Effector memory CD8-positive, alpha-beta T cell (primary cell): ENCODE measurements at regions not wholly inside any gene's neighbourhood (a gene's known extent, or its start where the extent isn't known, plus 50 kb on each side); places are given as distances from the start of the nearest gene placed in this dataset.
A peak's percentile ranks its signal among the peaks of the same experiment; 100 is the strongest.

Experiments used
- ATAC-seq: fragments of 150-1000 bp; cut with Tn5 transposase; replicated peaks from 2 replicates; pipeline ENCODE4 v1.10.0; 2021; ENCODE audit warnings: mild to moderate bottlenecking, moderate library complexity
- DNase-seq, 3 experiments: peaks; one replicate each; pipeline ENCODE4 v3.0.0; 2021
- H3K27ac Mint-ChIP-seq, 2 donors: one replicate each; pipeline ENCODE4 v1.8.0; 2022; ENCODE audit warnings: mild to moderate bottlenecking in 2 of 2, mixed read lengths in 2 of 2, moderate library complexity in 2 of 2
- H3K27me3 Mint-ChIP-seq, 2 donors: one replicate each; pipeline ENCODE4 v1.8.0; 2022; ENCODE audit warnings: mixed read lengths in 2 of 2
- H3K36me3 Mint-ChIP-seq: one replicate; pipeline ENCODE4 v1.8.0; 2022; ENCODE audit warnings: mild to moderate bottlenecking, moderate library complexity, mixed read lengths; ENCODE audit not compliant: insufficient read depth
- H3K4me1 Mint-ChIP-seq, 2 donors: one replicate each; pipeline ENCODE4 v1.8.0; 2022; ENCODE audit warnings: low read depth in 2 of 2, mixed read lengths in 2 of 2
- H3K4me3 Mint-ChIP-seq, 2 donors: one replicate each; pipeline ENCODE4 v1.8.0; 2022; ENCODE audit warnings: mild to moderate bottlenecking in 2 of 2, mixed read lengths in 2 of 2, moderate library complexity in 2 of 2
- H3K9me3 Mint-ChIP-seq, 2 donors: one replicate each; pipeline ENCODE4 v1.8.0; 2022; ENCODE audit warnings: mixed read lengths in 2 of 2

- no peak overlapping the region for H3K4me3 Mint-ChIP-seq
- H3K27ac Mint-ChIP-seq: no peak overlapping the region
- ATAC-seq (no peak), DNase-seq (no peak)
- H3K36me3 Mint-ChIP-seq: no peaks in the 10 kb centered on the region
- H3K27me3 Mint-ChIP-seq: peaks cover 28 to 58% of the 10 kb centered on the region in 2 donors
- no peaks in the 10 kb centered on the region for H3K9me3 Mint-ChIP-seq
- no peaks in the 10 kb centered on the region for H3K4me1 Mint-ChIP-seq
Observed at GRCh38 chr1:229781453-229781852, 155.4 kb downstream of the URB2 start.

GRCh38 chr1:229782469-229782868, 156.4 kb downstream of the URB2 start:
- ATAC-seq: no peak
- no peak for DNase-seq
- Mint-ChIP-seq H3K4me3 (no peak overlapping the region), H3K4me1 (no peaks in the 10 kb centered on the region), H3K27ac (no peak overlapping the region), H3K36me3 (no peaks in the 10 kb centered on the region), H3K27me3 (peaks cover 36 to 66% of the 10 kb centered on the region in 2 donors), H3K9me3 (no peaks in the 10 kb centered on the region)

- H3K27me3 Mint-ChIP-seq: peaks cover 52 to 53% of the 10 kb centered on the region in 2 donors
- no peaks in the 10 kb centered on the region for H3K4me1 Mint-ChIP-seq
- H3K36me3 Mint-ChIP-seq: no peaks in the 10 kb centered on the region
- no peaks in the 10 kb centered on the region for H3K9me3 Mint-ChIP-seq
- no peak overlapping the region for H3K4me3 Mint-ChIP-seq
- DNase-seq (no peak), ATAC-seq (no peak)
- H3K27ac Mint-ChIP-seq: no peak overlapping the region
Observed at GRCh38 chr1:229784834-229785233, 158.8 kb downstream of the URB2 start.

- H3K27me3 Mint-ChIP-seq: peaks cover 44 to 46% of the 10 kb centered on the region in 2 donors
Observed at GRCh38 chr1:229786974-229787610, 161.0 kb downstream of the URB2 start.

GRCh38 chr1:229788004-229788403, 162.0 kb downstream of the URB2 start:
- Mint-ChIP-seq H3K4me1 (no peaks in the 10 kb centered on the region), H3K27ac (no peak overlapping the region), H3K36me3 (no peaks in the 10 kb centered on the region), H3K9me3 (no peaks in the 10 kb centered on the region), H3K27me3 (peaks cover 37 to 41% of the 10 kb centered on the region in 2 donors), H3K4me3 (no peak overlapping the region)
- ATAC-seq (no peak), DNase-seq (no peak)

More at GRCh38 chr1:229786974-229787610, 161.0 kb downstream of the URB2 start:
- DNase-seq (no peak), ATAC-seq (no peak)
- no peak overlapping the region for H3K27ac Mint-ChIP-seq
- no peaks in the 10 kb centered on the region for H3K9me3 Mint-ChIP-seq
- H3K4me3 Mint-ChIP-seq: no peak overlapping the region
- no peaks in the 10 kb centered on the region for H3K36me3 Mint-ChIP-seq
- H3K4me1 Mint-ChIP-seq: no peaks in the 10 kb centered on the region

- Mint-ChIP-seq H3K4me3 (no peak overlapping the region), H3K4me1 (no peaks in the 10 kb centered on the region), H3K27ac (no peak overlapping the region), H3K9me3 (no peaks in the 10 kb centered on the region), H3K27me3 (peaks cover 41 to 55% of the 10 kb centered on the region in 2 donors), H3K36me3 (no peaks in the 10 kb centered on the region)
- ATAC-seq (no peak), DNase-seq (no peak)
Observed at GRCh38 chr1:229792012-229792975, 166.2 kb downstream of the URB2 start.

- no peak overlapping the region for H3K27ac Mint-ChIP-seq
- H3K36me3 Mint-ChIP-seq: no peaks in the 10 kb centered on the region
Observed at GRCh38 chr1:229793488-229793887, 167.4 kb downstream of the URB2 start.

GRCh38 chr1:229798558-229798957, 172.5 kb downstream of the URB2 start:
- DNase-seq (no peak), ATAC-seq (no peak)
- no peaks in the 10 kb centered on the region for H3K9me3 Mint-ChIP-seq
- no peak overlapping the region for H3K27ac Mint-ChIP-seq
- no peaks in the 10 kb centered on the region for H3K4me1 Mint-ChIP-seq
- no peaks in the 10 kb centered on the region for H3K36me3 Mint-ChIP-seq
- H3K27me3 Mint-ChIP-seq: peaks cover 33 to 46% of the 10 kb centered on the region in 2 donors
- H3K4me3 Mint-ChIP-seq: no peak overlapping the region

More at GRCh38 chr1:229793488-229793887, 167.4 kb downstream of the URB2 start:
- no peaks in the 10 kb centered on the region for H3K4me1 Mint-ChIP-seq
- peaks cover 32 to 48% of the 10 kb centered on the region in 2 donors for H3K27me3 Mint-ChIP-seq
- H3K4me3 Mint-ChIP-seq: no peak overlapping the region
- H3K9me3 Mint-ChIP-seq: no peaks in the 10 kb centered on the region
- ATAC-seq (no peak), DNase-seq (no peak)

- ATAC-seq (no peak), DNase-seq (no peak)
- Mint-ChIP-seq H3K27ac (peak overlapping the region in 1 of 2 donors; percentile 22), H3K4me1 (no peaks in the 10 kb centered on the region), H3K27me3 (peaks cover 27 to 39% of the 10 kb centered on the region in 2 donors), H3K4me3 (no peak overlapping the region), H3K36me3 (no peaks in the 10 kb centered on the region), H3K9me3 (peaks cover 0 to 3% of the 10 kb centered on the region in 2 donors)
Observed at GRCh38 chr1:229803626-229804217, 177.7 kb downstream of the URB2 start.

GRCh38 chr1:229808272-229808671, 182.2 kb downstream of the URB2 start:
- Mint-ChIP-seq H3K36me3 (no peaks in the 10 kb centered on the region), H3K4me3 (no peak overlapping the region), H3K27ac (no peak overlapping the region), H3K27me3 (peaks cover 48% of the 10 kb centered on the region in 2 donors), H3K9me3 (peaks cover 0 to 8% of the 10 kb centered on the region in 2 donors), H3K4me1 (no peaks in the 10 kb centered on the region)
- DNase-seq (no peak), ATAC-seq (no peak)

GRCh38 chr1:229810140-229810539, 184.1 kb downstream of the URB2 start:
- no peaks in the 10 kb centered on the region for H3K36me3 Mint-ChIP-seq
- H3K9me3 Mint-ChIP-seq: peaks cover 0 to 6% of the 10 kb centered on the region in 2 donors
- no peak overlapping the region for H3K4me3 Mint-ChIP-seq
- no peak for ATAC-seq
- DNase-seq: no peak
- no peak overlapping the region for H3K27ac Mint-ChIP-seq
- H3K4me1 Mint-ChIP-seq: no peaks in the 10 kb centered on the region
- peaks cover 57 to 58% of the 10 kb centered on the region in 2 donors for H3K27me3 Mint-ChIP-seq

- H3K36me3 Mint-ChIP-seq: no peaks in the 10 kb centered on the region
- peaks cover 53 to 57% of the 10 kb centered on the region in 2 donors for H3K27me3 Mint-ChIP-seq
- ATAC-seq: no peak
- H3K9me3 Mint-ChIP-seq: peaks cover 0 to 6% of the 10 kb centered on the region in 2 donors
- no peak overlapping the region for H3K27ac Mint-ChIP-seq
- no peak for DNase-seq
- H3K4me3 Mint-ChIP-seq: no peak overlapping the region
- H3K4me1 Mint-ChIP-seq: no peaks in the 10 kb centered on the region
Observed at GRCh38 chr1:229810961-229811360, 184.9 kb downstream of the URB2 start.

GRCh38 chr1:229812148-229812547, 186.1 kb downstream of the URB2 start:
- Mint-ChIP-seq H3K4me3 (no peak overlapping the region), H3K27ac (no peak overlapping the region), H3K9me3 (peaks cover 0 to 6% of the 10 kb centered on the region in 2 donors), H3K4me1 (no peaks in the 10 kb centered on the region), H3K27me3 (peaks cover 53 to 55% of the 10 kb centered on the region in 2 donors), H3K36me3 (no peaks in the 10 kb centered on the region)
- ATAC-seq (no peak), DNase-seq (no peak)
